DMS153 treated with DMSO at 0.1 percent for 48 hours (cell line): ENCODE measurements at regions not wholly inside any gene's neighbourhood (a gene's known extent, or its start where the extent isn't known, plus 50 kb on each side); places are given as distances from the start of the nearest gene placed in this dataset.

ENCODE experiments used
- DNase-seq: peaks from one replicate; lab custom pipeline; 2025; ENCODE audit not compliant: unreplicated experiment; lab: John Stamatoyannopoulos, UW

DNA sequence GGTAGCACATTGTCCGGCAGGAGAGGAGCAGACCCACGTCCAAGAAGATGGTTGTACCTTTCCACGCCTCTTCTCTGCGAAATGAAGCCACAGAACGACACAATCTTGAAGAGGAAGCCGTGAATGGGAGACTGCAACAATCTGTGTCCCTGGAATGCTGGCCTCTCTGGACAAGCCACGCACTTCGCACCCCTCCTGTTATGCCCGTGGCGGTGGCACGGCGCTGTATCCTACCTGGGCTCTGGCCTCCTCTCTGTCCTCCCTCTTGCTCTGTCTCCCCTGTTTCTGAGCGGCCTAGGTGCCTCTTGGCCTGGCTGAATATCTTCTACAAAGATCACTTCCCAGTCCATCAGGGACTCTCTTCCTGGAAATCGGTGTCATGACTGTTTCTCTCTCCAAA, 717.8 kb downstream of the KCNJ18 start:
- DNase-seq: no peak

- no peak for DNase-seq
These were observed 719.0 kb downstream of the KCNJ18 start for GRCh38 chr17:22411185-22411784.

GRCh38 chr17:22435231-22435974, 743.1 kb downstream of the KCNJ18 start:
- DNase-seq: no peak

DNA sequence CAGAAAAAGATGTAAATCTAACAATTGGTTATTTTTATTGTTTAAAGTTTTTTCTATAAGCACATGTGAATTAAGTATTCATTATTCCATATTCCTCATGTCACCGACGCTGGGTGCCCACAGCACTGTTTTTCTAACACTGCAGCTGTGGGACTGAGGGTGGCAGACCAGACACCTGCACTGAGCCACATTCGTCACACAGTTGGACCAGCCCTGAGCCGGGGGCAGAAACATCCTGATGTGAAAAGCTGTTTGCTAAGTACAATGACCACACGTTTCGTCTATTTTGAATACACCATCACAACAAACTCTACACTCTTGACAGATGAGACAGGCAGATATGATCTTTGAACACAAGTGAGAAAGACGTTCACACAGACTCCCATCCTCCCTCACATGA, 749.5 kb downstream of the KCNJ18 start:
- DNase-seq: no peak

- no peak for DNase-seq
These were observed 750.7 kb downstream of the KCNJ18 start for GRCh38 chr17:22443061-22443460.

DNA sequence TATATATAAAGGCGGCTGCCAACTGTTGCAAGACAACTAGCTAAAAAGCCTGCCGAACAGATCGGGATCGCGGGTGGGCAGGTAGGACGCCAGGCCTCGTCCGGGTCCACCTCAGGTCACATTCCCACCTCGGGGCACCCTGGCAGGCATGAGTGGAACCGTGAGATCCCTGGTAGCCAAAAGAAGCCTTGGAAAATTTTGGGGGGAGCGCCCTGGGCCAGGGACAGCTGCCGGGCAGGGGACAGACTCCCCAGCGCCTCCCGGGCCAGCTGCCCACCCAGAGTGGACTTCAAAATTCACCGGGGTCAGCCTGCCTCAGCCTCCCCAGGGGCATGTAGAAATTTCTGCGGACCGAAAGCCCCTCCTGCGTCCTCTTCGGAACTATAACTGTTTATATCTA, 760.9 kb downstream of the KCNJ18 start:
- DNase-seq: no peak

DNA sequence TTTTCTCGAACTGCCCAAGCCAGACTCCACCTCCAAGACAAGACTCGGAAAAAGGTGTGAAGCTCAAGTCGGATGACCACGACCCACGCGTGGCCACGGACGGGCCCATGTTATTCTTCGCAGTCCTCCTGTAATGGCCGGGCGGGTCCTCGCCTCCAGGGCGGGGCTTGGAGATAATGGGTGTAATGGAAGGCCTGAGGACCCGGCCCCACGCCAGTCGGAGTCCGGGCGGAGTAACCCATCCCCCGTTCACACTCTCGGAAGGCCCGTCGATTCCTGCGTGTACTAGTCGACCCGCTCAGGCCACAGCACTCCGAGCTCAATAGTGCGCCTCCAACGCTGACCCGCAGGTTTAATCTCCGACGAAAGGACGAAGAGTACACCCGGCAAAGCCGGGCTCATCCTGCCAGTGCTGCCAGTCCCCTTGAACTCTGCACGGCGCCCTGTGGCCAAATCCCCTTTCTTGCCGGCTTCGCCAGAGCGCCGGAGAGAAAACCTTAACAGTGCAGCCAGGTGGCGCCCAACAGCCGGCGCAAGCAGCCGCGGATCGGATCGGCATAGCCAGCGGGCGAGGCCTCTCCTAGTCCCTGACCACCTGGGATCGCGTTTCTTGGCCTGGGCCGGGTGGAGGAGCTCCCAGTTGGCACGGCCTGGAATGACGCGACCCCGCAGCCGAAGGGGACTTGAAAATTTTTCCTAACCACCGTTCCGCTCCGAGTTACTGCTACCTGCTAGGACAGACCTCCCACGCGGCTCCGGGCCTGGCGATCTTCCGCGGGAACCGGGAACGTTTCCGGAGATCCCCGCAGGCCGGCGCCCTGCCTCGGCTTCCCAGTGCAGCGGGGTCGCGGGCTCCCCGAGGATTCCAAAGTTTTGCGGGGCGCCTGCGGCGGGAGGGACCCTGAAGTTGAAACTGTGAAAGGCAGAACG, 762.0 kb downstream of the KCNJ18 start:
- DNase-seq: no peak

DNA sequence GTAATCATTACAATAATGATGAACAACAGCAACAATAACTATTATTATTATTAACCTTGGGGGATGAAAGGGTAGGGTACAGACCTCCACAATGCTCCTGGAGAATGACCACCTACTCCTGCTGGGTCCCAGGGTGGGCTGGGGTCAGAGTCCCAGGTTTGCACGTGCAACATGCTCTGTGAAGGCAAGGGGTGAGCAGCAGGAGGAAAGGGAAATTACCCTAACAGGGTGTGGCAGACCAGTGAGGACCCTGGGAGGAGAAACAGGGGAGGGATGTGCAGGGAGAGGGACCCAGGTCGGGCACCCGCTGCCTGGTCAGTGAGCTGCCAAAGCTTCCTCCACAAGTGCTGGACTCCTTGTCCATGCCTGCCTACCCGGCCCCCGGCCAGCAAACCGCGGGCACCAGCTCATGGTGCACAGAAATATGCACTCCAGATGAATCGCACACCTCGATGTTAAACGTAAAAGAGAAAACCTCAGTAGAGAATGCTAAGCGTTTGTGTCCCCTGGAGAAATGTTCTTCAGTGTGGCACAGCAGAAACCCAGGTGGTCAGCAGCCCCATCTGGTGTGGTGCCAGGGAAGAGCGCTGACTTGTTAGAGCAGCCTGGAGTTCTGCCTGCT, 767.1 kb downstream of the KCNJ18 start:
- DNase-seq: no peak

DNA sequence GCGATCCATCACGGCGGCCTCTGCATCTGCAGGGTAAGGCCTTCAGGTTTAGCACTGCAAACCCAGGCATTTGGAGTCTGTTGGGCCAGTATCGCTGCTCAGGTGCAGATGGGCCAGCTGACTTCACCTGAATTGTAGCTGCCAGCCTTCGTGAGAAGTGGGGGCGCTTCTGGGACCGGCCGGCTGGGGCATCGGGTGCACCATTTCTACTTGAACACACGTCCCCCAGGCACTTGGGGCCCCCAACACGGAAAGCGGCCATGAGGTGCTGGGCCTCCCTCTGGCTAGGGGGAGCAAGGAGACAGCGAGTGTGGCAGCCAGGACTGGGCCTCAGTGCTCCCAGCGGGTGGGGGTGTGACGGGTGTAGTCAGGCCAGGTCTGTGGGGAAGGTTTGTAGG, 767.6 kb downstream of the KCNJ18 start:
- no peak for DNase-seq

GRCh38 chr17:22460461-22461063, 768.2 kb downstream of the KCNJ18 start:
- no peak for DNase-seq

GRCh38 chr17:22461460-22462145, 769.3 kb downstream of the KCNJ18 start:
- no peak for DNase-seq

GRCh38 chr17:22462461-22462860, 770.1 kb downstream of the KCNJ18 start:
- no peak for DNase-seq

DNA sequence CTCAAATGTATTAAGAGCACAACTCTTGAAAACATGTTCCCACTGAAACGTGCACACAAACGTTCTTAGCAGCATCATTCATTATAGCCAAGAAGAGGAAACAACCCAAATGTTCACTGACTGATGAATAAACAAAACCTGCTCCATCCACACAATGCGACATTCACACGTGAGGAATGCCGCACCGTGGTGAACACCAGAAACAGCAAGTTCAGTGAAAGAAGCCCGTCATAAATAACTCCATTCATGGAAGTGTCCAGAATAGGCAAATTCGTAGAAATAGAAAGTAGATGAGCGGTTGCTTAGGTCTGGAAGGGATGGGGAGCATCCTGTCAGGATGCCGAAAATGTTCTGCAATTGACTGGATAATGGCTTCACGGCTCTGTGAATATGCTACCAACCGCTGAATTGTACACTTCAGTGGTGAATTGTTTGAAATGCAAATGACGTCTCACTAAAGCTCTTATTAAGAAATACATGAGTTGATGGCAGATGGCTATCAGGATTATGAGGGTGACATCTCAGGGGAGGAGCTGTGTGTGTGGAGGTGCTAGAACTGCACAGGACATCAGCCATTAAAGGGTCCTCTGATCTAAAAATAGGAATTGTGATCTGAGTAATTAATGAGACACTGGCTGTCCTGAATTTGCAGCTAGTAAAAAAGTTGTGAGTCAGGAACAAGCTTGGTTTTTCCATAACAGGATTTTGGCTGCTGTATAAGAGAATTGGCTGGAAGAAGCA, 771.0 kb downstream of the KCNJ18 start:
- no peak for DNase-seq

- DNase-seq: no peak
These were observed 771.7 kb downstream of the KCNJ18 start for GRCh38 chr17:22464041-22464440.

DNA sequence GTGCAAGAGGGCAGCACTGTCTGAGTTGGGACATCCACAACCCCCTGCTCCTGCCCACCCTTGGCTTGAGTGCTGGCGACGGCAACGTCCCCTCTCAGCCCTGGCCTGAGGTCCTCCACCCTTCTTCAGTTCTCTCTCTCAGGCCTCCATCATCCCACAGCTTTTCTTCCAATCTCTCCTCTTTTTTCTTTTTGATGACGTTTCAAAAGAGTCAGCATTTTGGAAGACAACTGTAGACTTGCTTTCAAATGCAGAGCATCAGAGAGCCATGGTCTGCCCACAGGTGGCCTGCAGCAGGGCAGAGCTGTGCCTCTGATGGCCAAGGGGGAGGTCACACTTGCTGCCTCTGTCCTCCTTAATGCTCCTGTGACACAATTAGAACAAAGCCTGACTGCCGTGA, 775.4 kb downstream of the KCNJ18 start:
- DNase-seq: no peak

DNA sequence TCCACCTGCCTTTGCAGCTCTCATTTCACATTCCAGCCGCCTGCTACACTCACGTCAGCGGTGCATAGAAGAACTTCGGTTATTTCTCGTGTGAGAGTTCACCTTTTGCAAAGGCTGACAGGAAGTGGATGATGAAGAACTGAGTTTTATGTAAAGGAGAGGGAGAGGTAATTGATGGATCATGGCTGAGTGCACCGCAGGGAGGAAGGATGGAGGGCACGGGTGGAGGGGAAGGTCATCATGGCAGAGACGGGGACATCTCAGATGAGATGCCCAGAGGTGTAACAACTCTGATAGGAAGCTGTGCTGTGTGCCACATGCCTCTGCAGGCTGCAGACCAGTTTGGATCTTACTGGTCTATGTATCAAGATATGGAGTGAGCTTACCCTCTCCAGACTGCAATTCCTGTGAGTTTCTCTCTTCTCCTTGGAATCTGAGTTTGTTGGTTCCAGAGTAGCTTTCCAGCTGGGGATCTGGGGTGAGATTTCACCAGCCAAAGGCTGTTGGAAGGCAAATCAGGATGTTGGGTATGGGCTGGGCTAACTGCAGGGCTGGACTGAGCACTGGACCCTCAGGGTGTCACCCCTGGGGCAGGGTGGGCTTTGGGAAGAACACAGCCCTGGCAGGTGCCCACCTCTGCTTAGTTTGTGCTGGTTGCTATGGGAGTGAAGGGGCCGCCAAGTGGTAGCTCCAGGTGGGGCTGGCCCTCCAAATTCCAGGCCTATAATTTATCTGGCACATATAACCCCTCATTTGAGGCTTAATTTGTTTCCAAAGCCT, 777.0 kb downstream of the KCNJ18 start:
- DNase-seq: no peak

DNA sequence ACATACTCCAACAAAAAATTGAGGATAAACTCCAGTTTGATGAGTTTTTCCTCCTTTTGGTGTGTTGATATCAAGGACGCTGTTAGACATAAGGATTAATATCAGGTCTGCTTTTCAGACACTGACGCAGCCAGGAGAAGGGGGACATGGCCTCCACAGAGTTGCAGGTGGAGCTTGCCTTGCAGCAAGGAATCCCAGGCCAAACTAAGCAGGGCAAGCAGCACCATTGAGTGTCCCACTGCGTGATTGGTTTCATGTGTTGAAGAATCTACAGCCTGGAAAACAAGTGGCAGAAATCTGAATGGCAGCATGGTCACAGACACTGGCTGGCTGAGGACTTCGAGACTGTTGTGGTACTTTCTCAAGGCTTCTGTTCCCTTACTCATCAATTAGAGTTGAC, 777.6 kb downstream of the KCNJ18 start:
- no peak for DNase-seq

DNA sequence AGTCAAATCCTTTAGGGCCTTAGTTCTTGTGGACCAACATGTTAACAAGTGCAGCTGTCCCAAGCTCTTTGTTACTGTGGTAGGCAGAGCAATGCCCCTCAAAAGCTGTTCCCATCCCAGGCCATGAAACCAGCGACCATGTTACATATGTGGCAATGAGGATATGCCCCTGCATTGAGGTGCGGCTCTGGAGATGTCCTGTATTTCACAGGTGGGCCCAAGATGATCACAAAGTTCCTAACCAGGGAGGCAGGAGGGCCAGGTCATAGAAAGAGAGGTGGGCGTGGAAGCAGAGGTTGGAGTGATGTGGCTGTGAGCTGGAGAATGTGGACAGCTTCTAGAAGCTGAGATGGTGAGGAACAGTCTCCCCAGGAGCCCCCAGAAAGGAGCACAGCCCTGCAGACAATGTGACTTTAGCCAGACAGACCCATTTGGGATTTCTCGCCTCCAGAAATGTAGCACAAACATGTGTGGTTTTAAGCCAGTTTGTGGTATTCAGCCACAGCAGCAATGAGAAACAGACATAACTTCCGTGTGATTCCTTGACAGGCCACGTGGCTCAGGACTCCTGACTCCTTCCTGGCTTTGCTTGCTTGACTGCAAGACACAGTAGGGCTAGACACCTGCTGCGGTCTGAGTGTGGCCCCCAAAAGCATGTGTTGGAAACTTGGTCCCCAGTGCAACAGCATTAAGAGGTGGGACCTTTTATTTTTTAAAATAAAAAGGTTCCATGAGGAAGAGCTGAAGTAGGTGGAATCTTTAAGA, 778.3 kb downstream of the KCNJ18 start:
- DNase-seq: no peak
